ENCODE measurements at regions not wholly inside any gene's neighbourhood (a gene's known extent, or its start where the extent isn't known, plus 50 kb on each side); places are given as distances from the start of the nearest gene placed in this dataset.

GRCh38 chr2:175442441-175442840 is 260.9 kb upstream of the ATP5MC3 start:
- no peak for TF ChIP-seq POLR2A (IDR thresholded peaks at IDR 0.05)
- TF ChIP-seq CTCF (IDR thresholded peaks at IDR 0.05): no peak
